Fibroblast of skin of scalp (primary cell): ENCODE measurements at regions not wholly inside any gene's neighbourhood (a gene's known extent, or its start where the extent isn't known, plus 50 kb on each side); places are given as distances from the start of the nearest gene placed in this dataset.

ENCODE experiments used
- DNase-seq: peaks from one replicate; pipeline ENCODE4 v3.0.0-alpha.2; 2013

GRCh38 chr4:125956276-125956675 lies 641.5 kb downstream of the FAT4 start:
- DNase-seq, result peak; percentile 51

- no peak for DNase-seq
Observed at GRCh38 chr4:125958519-125958918, 643.8 kb downstream of the FAT4 start.

- no peak for DNase-seq
Observed at GRCh38 chr4:125961626-125962025, 646.9 kb downstream of the FAT4 start.

- no peak for DNase-seq
Observed at GRCh38 chr4:125975861-125976397, 661.2 kb downstream of the FAT4 start.

- DNase-seq, result peak; percentile 19
Observed at GRCh38 chr4:125979950-125980349, 665.2 kb downstream of the FAT4 start.

GRCh38 chr4:125983168-125983567 lies 668.4 kb downstream of the FAT4 start:
- no peak for DNase-seq

GRCh38 chr4:125985856-125986255 lies 671.1 kb downstream of the FAT4 start:
- DNase-seq, result no peak

- DNase-seq, result no peak
Observed at GRCh38 chr4:125986307-125986706, 671.6 kb downstream of the FAT4 start.

GRCh38 chr4:125988464-125988863 lies 673.7 kb downstream of the FAT4 start:
- no peak for DNase-seq

- peak; percentile 41 for DNase-seq
Observed at GRCh38 chr4:125991398-125991797, 676.6 kb downstream of the FAT4 start.

GRCh38 chr4:125992891-125993290 lies 678.1 kb downstream of the FAT4 start:
- DNase-seq, result peak; percentile 2

- no peak for DNase-seq
Observed at GRCh38 chr4:125994024-125994423, 679.3 kb downstream of the FAT4 start.

- no peak for DNase-seq
Observed at GRCh38 chr4:125994430-125994829, 679.7 kb downstream of the FAT4 start.

GRCh38 chr4:126004941-126005340 lies 690.2 kb downstream of the FAT4 start:
- DNase-seq, result peak; percentile 44

- no peak for DNase-seq
Observed at GRCh38 chr4:126007142-126007541, 692.4 kb downstream of the FAT4 start.

GRCh38 chr4:126012691-126013290 lies 698.0 kb downstream of the FAT4 start:
- DNase-seq, result no peak

- DNase-seq, result no peak
Observed at GRCh38 chr4:126018274-126018673, 703.5 kb downstream of the FAT4 start.

- peak; percentile 58 for DNase-seq
Observed at GRCh38 chr4:126023896-126024295, 709.1 kb downstream of the FAT4 start.

GRCh38 chr4:126027601-126028000 lies 712.8 kb downstream of the FAT4 start:
- no peak for DNase-seq

- no peak for DNase-seq
Observed at GRCh38 chr4:126028876-126029275, 714.1 kb downstream of the FAT4 start.

- DNase-seq, result no peak
Observed at GRCh38 chr4:126037231-126037630, 722.5 kb downstream of the FAT4 start.

GRCh38 chr4:126038502-126039144 lies 723.9 kb downstream of the FAT4 start:
- no peak for DNase-seq

- DNase-seq, result peak; percentile 24
Observed at GRCh38 chr4:126046081-126046614, 731.4 kb downstream of the FAT4 start.

GRCh38 chr4:126047114-126047513 lies 732.4 kb downstream of the FAT4 start:
- DNase-seq, result no peak
